Fibroblast of lung (primary cell): ENCODE measurements at regions not wholly inside any gene's neighbourhood (a gene's known extent, or its start where the extent isn't known, plus 50 kb on each side); places are given as distances from the start of the nearest gene placed in this dataset.

Experiments used
- EZH2 ChIP-seq: IDR thresholded peaks from 2 replicates; pipeline ENCODE4 v1.5.1; 2012; ENCODE audit warnings: low read length, control low read depth, mild to moderate bottlenecking; ENCODE audit errors: missing control alignments
- TF ChIP-seq, protein P1 (sequence below), 2 donors: IDR thresholded peaks in 1 of 2; conservative IDR thresholded peaks in 1 of 2; 1 replicate in 1 of 2; 2 replicates in 1 of 2; pipeline ENCODE4 v1.5.1; 2011 to 2012; ENCODE audit warnings: low read length in 2 of 2, control low read depth in 1 of 2, inconsistent platforms in 1 of 2, low read depth in 1 of 2, mild to moderate bottlenecking in 1 of 2

DNA sequence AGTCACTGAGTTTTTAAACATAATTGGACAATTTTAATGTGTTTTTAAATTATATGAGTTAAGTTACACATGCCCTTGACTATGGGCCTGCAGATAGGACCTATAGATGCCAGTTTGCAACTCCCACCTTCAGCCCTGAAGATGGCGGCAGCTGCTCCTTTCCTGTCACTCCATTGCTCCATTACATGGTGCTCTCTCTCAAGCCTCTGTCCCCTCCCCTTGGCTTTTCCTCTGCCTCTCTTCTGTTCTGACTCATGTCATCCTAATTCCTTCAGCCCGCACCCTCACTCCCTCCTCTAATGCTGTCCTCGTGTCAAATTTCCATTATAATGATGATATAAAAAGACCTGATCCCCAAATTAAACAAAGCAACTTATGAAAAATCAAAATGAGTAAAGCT, 133.7 kb upstream of the HNRNPA3 start:
- no peak for TF ChIP-seq EZH2
- TF ChIP-seq, protein P1, sequence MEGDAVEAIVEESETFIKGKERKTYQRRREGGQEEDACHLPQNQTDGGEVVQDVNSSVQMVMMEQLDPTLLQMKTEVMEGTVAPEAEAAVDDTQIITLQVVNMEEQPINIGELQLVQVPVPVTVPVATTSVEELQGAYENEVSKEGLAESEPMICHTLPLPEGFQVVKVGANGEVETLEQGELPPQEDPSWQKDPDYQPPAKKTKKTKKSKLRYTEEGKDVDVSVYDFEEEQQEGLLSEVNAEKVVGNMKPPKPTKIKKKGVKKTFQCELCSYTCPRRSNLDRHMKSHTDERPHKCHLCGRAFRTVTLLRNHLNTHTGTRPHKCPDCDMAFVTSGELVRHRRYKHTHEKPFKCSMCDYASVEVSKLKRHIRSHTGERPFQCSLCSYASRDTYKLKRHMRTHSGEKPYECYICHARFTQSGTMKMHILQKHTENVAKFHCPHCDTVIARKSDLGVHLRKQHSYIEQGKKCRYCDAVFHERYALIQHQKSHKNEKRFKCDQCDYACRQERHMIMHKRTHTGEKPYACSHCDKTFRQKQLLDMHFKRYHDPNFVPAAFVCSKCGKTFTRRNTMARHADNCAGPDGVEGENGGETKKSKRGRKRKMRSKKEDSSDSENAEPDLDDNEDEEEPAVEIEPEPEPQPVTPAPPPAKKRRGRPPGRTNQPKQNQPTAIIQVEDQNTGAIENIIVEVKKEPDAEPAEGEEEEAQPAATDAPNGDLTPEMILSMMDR (conservative IDR thresholded peaks at IDR 0.05 in 1 of 2, IDR thresholded peaks at IDR 0.05 in 1 of 2; ENCODE audit: low read depth in 1 of 2, low read length in 2 of 2), result no peak
